PFSK-1 (cell line): ENCODE measurements at regions not wholly inside any gene's neighbourhood (a gene's known extent, or its start where the extent isn't known, plus 50 kb on each side); places are given as distances from the start of the nearest gene placed in this dataset.

Experiments used
- FOXP2 ChIP-seq: optimal IDR thresholded peaks from 2 replicates; pipeline ENCODE3; 2011; ENCODE audit warnings: borderline replicate concordance, control low read depth, inconsistent platforms; ENCODE audit not compliant: insufficient read depth; ENCODE audit errors: extremely low read length, extremely low read depth
- POLR2AphosphoS5 ChIP-seq: IDR thresholded peaks from 2 replicates; pipeline ENCODE4 v1.6.1; 2012; ENCODE audit warnings: low read depth, mild to moderate bottlenecking, control low read depth, low read length, moderate library complexity
- SIN3A ChIP-seq: IDR thresholded peaks from 2 replicates; pipeline ENCODE4 v1.6.1; 2012; ENCODE audit warnings: mild to moderate bottlenecking, low read length, moderate library complexity, borderline replicate concordance; ENCODE audit not compliant: insufficient read depth
- TAF1 ChIP-seq: IDR thresholded peaks from 2 replicates; pipeline ENCODE4 v1.6.1; 2012; ENCODE audit warnings: low read length, control low read depth, borderline replicate concordance; ENCODE audit not compliant: insufficient read depth
- TF ChIP-seq, protein P1 (sequence below), 2 experiments: IDR thresholded peaks; 2 replicates each; pipeline versions ENCODE4 v1.6.1 to v1.8.0; 2011 to 2012; ENCODE audit warnings: low read depth in 2 of 2, low read length in 2 of 2, control low read depth in 1 of 2, inconsistent platforms in 1 of 2, mild to moderate bottlenecking in 1 of 2, moderate library complexity in 1 of 2; ENCODE audit not compliant: insufficient read depth in 1 of 2

DNA sequence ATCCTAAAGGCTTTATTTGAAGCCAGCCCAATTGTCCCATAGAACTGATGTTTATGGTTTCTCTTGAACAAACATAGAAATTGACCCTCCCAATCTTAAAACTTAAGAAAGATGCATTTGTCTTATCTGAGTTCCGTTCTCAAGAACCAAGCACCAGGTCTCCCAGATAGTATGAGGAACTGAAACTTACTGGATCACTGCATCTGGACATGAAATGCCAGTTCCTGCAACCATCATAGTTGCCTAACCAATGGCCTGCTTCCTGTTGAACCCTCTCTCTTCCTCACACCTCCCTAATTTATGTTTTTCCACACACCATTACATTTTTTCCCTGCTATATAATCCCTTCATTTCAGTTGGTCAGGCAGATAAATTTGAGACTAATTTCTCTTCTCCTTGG lies 478.9 kb downstream of the HTR1A start:
- no peak for TF ChIP-seq SIN3A
- no peak for TF ChIP-seq POLR2AphosphoS5
- TF ChIP-seq FOXP2, result no peak
- TF ChIP-seq, protein P1, sequence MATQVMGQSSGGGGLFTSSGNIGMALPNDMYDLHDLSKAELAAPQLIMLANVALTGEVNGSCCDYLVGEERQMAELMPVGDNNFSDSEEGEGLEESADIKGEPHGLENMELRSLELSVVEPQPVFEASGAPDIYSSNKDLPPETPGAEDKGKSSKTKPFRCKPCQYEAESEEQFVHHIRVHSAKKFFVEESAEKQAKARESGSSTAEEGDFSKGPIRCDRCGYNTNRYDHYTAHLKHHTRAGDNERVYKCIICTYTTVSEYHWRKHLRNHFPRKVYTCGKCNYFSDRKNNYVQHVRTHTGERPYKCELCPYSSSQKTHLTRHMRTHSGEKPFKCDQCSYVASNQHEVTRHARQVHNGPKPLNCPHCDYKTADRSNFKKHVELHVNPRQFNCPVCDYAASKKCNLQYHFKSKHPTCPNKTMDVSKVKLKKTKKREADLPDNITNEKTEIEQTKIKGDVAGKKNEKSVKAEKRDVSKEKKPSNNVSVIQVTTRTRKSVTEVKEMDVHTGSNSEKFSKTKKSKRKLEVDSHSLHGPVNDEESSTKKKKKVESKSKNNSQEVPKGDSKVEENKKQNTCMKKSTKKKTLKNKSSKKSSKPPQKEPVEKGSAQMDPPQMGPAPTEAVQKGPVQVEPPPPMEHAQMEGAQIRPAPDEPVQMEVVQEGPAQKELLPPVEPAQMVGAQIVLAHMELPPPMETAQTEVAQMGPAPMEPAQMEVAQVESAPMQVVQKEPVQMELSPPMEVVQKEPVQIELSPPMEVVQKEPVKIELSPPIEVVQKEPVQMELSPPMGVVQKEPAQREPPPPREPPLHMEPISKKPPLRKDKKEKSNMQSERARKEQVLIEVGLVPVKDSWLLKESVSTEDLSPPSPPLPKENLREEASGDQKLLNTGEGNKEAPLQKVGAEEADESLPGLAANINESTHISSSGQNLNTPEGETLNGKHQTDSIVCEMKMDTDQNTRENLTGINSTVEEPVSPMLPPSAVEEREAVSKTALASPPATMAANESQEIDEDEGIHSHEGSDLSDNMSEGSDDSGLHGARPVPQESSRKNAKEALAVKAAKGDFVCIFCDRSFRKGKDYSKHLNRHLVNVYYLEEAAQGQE (IDR thresholded peaks at IDR 0.05; ENCODE audit: insufficient read depth in 1 of 2, low read depth in 2 of 2, low read length in 2 of 2), result no peak

DNA sequence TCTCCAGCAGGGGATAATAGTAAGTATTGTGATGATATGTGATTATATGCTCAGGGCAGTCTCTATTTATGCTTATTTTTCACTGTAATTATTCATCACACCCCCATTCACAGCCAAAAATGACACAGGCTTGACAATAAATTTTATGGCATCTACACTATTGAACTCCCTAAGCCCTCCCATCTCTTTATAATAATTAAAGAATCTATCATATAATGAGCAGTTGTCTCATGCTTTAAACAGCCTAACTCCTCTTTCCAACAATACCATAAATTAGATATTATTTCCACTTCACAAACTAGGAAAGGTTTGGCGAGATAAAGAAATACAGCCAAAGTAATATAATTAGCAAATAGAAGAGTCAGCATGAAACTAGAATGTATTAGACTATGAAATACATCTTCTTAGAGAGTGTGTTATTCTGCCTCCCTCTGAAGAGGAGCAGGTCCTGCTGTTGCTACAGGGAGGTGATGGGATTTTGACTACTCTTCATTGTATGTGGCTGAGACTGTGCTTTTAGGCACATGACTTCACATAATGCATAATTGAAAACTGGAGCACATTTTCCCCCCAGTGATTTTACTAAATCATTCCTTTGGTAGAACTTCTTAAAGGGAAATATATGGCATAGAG lies 488.8 kb downstream of the HTR1A start:
- TF ChIP-seq, protein P1 (IDR thresholded peaks at IDR 0.05; ENCODE audit: insufficient read depth in 1 of 2, low read depth in 2 of 2, low read length in 2 of 2), result no peak
- TF ChIP-seq SIN3A, result no peak
- TF ChIP-seq POLR2AphosphoS5, result no peak
- no peak for TF ChIP-seq TAF1
- no peak for TF ChIP-seq FOXP2

DNA sequence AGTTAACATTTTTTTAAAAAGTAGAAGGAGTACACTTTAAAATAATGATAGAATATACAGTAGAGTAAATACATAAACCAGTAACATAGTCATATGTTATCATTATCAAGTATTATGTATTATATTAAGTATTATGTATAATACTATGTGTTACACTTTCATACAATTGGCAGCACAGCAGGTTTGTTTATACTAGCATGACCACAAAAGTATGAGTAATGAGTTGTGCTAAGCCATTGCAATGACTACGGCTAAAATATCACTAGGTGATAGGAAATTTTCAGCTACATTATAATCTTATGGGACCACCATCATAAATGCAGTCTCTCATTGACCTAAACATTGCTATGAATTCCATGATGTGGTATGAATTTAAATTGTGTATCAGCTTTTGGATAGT lies 506.0 kb downstream of the HTR1A start:
- TF ChIP-seq, protein P1 (IDR thresholded peaks at IDR 0.05; ENCODE audit: insufficient read depth in 1 of 2, low read depth in 2 of 2, low read length in 2 of 2), result no peak
- TF ChIP-seq SIN3A, result no peak
- TF ChIP-seq TAF1, result no peak
- TF ChIP-seq POLR2AphosphoS5, result no peak
- TF ChIP-seq FOXP2, result no peak

DNA sequence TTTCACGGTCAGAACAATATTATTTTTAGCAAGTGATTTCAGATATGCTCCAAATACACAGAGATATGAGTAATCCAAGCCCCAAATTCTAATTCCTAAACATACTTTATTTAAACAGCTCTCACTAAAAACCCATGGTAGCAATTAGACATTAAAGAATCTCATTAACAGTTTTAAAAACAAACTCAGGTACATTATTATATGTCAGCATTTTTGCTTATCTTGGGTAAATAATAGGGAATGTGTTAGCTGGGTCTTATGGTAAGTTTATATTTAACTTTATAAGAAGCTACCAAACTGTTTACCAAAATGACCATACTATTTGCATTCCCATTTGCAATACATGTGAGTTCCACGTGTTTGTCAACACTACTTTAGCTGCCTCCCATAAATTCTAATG lies 511.1 kb downstream of the HTR1A start:
- TF ChIP-seq POLR2AphosphoS5 (no peak), TAF1 (no peak), FOXP2 (no peak), SIN3A (no peak)
- TF ChIP-seq, protein P1 (IDR thresholded peaks at IDR 0.05; ENCODE audit: insufficient read depth in 1 of 2, low read depth in 2 of 2, low read length in 2 of 2), result no peak

DNA sequence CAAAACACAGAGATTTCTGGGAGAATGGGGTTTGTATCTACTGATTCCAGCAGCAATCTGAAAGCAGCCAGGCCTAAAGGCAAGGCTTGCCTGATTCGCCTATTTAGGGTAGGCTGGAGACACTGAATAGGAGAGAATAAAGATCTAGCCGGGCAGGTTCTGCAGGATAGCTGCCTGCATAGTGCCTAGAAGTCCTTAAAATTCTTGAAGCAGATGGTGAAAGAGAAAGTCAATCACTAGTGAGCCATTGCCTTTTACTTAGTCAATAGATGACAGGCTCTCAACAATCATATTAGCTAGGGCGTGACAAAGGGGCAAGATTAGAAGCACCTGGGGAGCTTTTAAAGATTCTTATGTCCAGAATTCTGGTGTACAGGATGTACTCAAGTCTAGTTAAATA lies 522.7 kb downstream of the HTR1A start:
- TF ChIP-seq SIN3A, result no peak
- TF ChIP-seq, protein P1 (IDR thresholded peaks at IDR 0.05; ENCODE audit: insufficient read depth in 1 of 2, low read depth in 2 of 2, low read length in 2 of 2), result no peak
- no peak for TF ChIP-seq POLR2AphosphoS5
- no peak for TF ChIP-seq TAF1
- no peak for TF ChIP-seq FOXP2
